ENCODE measurements at regions not wholly inside any gene's neighbourhood (a gene's known extent, or its start where the extent isn't known, plus 50 kb on each side); places are given as distances from the start of the nearest gene placed in this dataset.
A peak's percentile ranks its signal among the peaks of the same experiment; 100 is the strongest.
"Not testable (repeated sequence)": the region's sequence is repeated elsewhere in the genome, so short reads cannot be mapped to it uniquely, and the experiment has no call there.

DNA sequence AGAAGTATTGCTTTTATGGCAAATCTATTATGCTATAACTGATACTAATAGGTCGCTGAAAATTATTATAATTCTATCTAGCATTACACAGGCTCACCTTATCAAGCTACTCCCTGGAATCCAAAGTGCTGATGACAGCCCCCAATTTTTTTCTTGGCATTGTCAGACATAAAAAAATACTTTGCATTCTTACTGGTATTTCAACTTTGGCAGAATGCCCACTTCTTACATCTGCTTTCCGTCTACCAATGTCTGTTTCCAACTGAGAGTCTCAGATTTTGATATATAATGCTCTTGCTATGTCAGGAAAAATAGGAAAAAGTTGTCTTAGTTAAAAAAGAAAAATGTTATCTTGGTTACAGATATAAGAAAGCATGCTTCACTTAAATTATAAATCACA lies 615.4 kb downstream of the C12orf50 start:
- Mint-ChIP-seq H3K36me3 (ENCODE audit: low read depth, unreplicated experiment) (no peaks in the 10 kb centered on the region), H3K27ac (ENCODE audit: unreplicated experiment) (peak overlapping the region; percentile 14), H3K4me1 (ENCODE audit: low read depth, unreplicated experiment) (peaks cover 4% of the 10 kb centered on the region), H3K27me3 (ENCODE audit: low read depth, unreplicated experiment) (no peaks in the 10 kb centered on the region), H3K4me3 (ENCODE audit: unreplicated experiment) (no peak overlapping the region), H3K9me3 (ENCODE audit: unreplicated experiment) (peaks cover 4% of the 10 kb centered on the region)
- Histone ChIP-seq H4K20me1 (ENCODE audit: insufficient read depth, low read length) (no peaks in the 10 kb centered on the region), H2AFZ (ENCODE audit: low read depth, low read length) (no peak overlapping the region), H3K9me3 (ENCODE audit: insufficient read depth, low read depth, low read length) (no peaks in the 10 kb centered on the region), H3K27ac (ENCODE audit: low read depth, low read length) (no peak overlapping the region), H3K9ac (ENCODE audit: low read length) (no peak overlapping the region), H3K4me1 (ENCODE audit: insufficient read depth, low read length) (no peaks in the 10 kb centered on the region), H3K4me3 (ENCODE audit: insufficient read depth, low read depth, low read length) (no peak overlapping the region), H3K36me3 (ENCODE audit: insufficient read depth, low read length) (no peaks in the 10 kb centered on the region), H3K79me2 (ENCODE audit: insufficient read depth, low read length) (no peaks in the 10 kb centered on the region), H3K4me2 (ENCODE audit: low read length) (no peak overlapping the region), H3K27me3 (ENCODE audit: insufficient read depth, low read length) (no peaks in the 10 kb centered on the region)
- no peak for FAIRE-seq
- TF ChIP-seq, protein P1, sequence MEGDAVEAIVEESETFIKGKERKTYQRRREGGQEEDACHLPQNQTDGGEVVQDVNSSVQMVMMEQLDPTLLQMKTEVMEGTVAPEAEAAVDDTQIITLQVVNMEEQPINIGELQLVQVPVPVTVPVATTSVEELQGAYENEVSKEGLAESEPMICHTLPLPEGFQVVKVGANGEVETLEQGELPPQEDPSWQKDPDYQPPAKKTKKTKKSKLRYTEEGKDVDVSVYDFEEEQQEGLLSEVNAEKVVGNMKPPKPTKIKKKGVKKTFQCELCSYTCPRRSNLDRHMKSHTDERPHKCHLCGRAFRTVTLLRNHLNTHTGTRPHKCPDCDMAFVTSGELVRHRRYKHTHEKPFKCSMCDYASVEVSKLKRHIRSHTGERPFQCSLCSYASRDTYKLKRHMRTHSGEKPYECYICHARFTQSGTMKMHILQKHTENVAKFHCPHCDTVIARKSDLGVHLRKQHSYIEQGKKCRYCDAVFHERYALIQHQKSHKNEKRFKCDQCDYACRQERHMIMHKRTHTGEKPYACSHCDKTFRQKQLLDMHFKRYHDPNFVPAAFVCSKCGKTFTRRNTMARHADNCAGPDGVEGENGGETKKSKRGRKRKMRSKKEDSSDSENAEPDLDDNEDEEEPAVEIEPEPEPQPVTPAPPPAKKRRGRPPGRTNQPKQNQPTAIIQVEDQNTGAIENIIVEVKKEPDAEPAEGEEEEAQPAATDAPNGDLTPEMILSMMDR (IDR thresholded peaks at IDR 0.05; ENCODE audit: insufficient read depth, low read depth, low read length): no peak
- TF ChIP-seq EZH2 (IDR thresholded peaks at IDR 0.05; ENCODE audit: insufficient read depth, low read length): no peak
- DNase-seq (ENCODE audit: low read depth): peak; percentile 85

DNA sequence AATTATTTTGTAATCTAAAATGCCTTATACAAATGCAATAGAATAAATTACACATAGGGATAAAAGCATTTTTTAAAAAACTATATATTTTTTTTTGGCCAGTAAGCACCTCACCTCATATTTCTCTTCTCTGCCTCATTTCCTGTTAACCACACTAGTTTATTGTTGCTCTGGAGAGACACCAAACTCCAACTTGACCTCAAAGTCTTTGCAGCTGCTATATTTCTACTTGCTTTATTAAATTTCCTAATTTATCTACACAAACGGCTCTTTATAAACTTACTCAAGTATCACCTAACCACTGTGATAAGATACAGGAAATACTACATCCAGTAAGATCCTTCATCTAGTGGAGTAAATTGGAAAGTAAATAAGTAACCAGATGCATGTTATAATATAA lies 622.3 kb downstream of the C12orf50 start:
- Histone ChIP-seq H3K36me3 (ENCODE audit: insufficient read depth, low read length) (no peaks in the 10 kb centered on the region), H3K4me1 (ENCODE audit: insufficient read depth, low read length) (no peaks in the 10 kb centered on the region), H4K20me1 (ENCODE audit: insufficient read depth, low read length) (no peaks in the 10 kb centered on the region), H3K27me3 (ENCODE audit: insufficient read depth, low read length) (no peaks in the 10 kb centered on the region), H3K4me3 (ENCODE audit: insufficient read depth, low read depth, low read length) (no peak overlapping the region), H3K27ac (ENCODE audit: low read depth, low read length) (no peak overlapping the region), H3K9ac (ENCODE audit: low read length) (no peak overlapping the region), H3K4me2 (ENCODE audit: low read length) (no peak overlapping the region), H3K79me2 (ENCODE audit: insufficient read depth, low read length) (no peaks in the 10 kb centered on the region), H3K9me3 (ENCODE audit: insufficient read depth, low read depth, low read length) (no peaks in the 10 kb centered on the region), H2AFZ (ENCODE audit: low read depth, low read length) (no peak overlapping the region)
- Mint-ChIP-seq H3K4me1 (ENCODE audit: low read depth, unreplicated experiment) (no peaks in the 10 kb centered on the region), H3K4me3 (ENCODE audit: unreplicated experiment) (no peak overlapping the region), H3K27me3 (ENCODE audit: low read depth, unreplicated experiment) (no peaks in the 10 kb centered on the region), H3K27ac (ENCODE audit: unreplicated experiment) (no peak overlapping the region), H3K36me3 (ENCODE audit: low read depth, unreplicated experiment) (no peaks in the 10 kb centered on the region), H3K9me3 (ENCODE audit: unreplicated experiment) (peaks cover 2% of the 10 kb centered on the region)
- no peak for FAIRE-seq
- peak; percentile 74 for DNase-seq (ENCODE audit: low read depth)
- TF ChIP-seq, protein P1 (IDR thresholded peaks at IDR 0.05; ENCODE audit: insufficient read depth, low read depth, low read length): no peak
- no peak for TF ChIP-seq EZH2 (IDR thresholded peaks at IDR 0.05; ENCODE audit: insufficient read depth, low read length)

DNA sequence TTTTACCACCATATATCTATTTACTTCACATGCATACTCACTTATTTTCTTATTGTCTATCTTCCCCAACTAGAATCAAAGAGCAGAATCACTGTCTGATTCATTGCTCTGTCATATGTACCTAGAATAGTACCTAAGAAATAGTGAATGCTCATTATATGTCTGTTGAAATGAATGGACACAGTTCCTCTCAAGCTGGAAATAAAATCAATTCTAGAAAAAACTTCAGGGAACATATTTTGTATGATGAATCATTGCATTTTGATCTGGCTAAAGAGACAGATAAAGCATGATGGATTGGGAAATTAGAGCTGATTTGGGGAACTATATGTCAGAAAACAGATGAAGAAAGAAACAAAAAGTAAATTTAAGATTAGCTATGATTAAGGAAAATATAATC lies 623.3 kb downstream of the C12orf50 start:
- H3K4me1 ChIP-seq (ENCODE audit: insufficient read depth, low read length): no peaks in the 10 kb centered on the region
- H4K20me1 ChIP-seq (ENCODE audit: insufficient read depth, low read length): no peaks in the 10 kb centered on the region
- H3K79me2 ChIP-seq (ENCODE audit: insufficient read depth, low read length): no peaks in the 10 kb centered on the region
- no peaks in the 10 kb centered on the region for H3K36me3 Mint-ChIP-seq (ENCODE audit: low read depth, unreplicated experiment)
- H3K27me3 ChIP-seq (ENCODE audit: insufficient read depth, low read length): no peaks in the 10 kb centered on the region
- H3K9me3 Mint-ChIP-seq (ENCODE audit: unreplicated experiment): peaks cover 2% of the 10 kb centered on the region
- DNase-seq (ENCODE audit: low read depth): no peak
- no peak overlapping the region for H3K4me2 ChIP-seq (ENCODE audit: low read length)
- TF ChIP-seq, protein P1 (IDR thresholded peaks at IDR 0.05; ENCODE audit: insufficient read depth, low read depth, low read length): no peak
- no peak overlapping the region for H3K27ac Mint-ChIP-seq (ENCODE audit: unreplicated experiment)
- H3K4me3 Mint-ChIP-seq (ENCODE audit: unreplicated experiment): no peak overlapping the region
- H3K27me3 Mint-ChIP-seq (ENCODE audit: low read depth, unreplicated experiment): no peaks in the 10 kb centered on the region
- H3K27ac ChIP-seq (ENCODE audit: low read depth, low read length): no peak overlapping the region
- H3K4me1 Mint-ChIP-seq (ENCODE audit: low read depth, unreplicated experiment): no peaks in the 10 kb centered on the region
- no peak overlapping the region for H2AFZ ChIP-seq (ENCODE audit: low read depth, low read length)
- no peak overlapping the region for H3K9ac ChIP-seq (ENCODE audit: low read length)
- H3K36me3 ChIP-seq (ENCODE audit: insufficient read depth, low read length): no peaks in the 10 kb centered on the region
- H3K9me3 ChIP-seq (ENCODE audit: insufficient read depth, low read depth, low read length): no peaks in the 10 kb centered on the region
- H3K4me3 ChIP-seq (ENCODE audit: insufficient read depth, low read depth, low read length): no peak overlapping the region
- FAIRE-seq: no peak

DNA sequence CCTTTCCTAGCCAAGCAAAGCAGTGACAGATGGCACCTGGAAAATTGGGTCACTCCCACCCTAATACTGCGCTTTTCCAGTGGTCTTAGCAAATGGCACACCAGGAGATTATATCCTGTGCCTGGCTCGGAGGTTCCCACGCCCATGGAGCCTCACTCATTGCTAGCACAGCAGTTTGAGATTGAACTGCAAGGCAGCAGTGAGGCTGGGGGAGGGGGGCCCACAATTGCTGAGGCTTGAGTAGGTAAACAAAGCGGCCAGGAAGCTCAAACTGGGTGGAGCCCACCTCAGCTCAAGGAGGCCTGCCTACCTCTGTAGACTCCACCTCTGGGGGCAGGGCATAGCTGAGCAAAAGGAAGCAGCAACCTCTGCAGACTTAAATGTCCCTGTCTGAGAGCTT lies 635.0 kb downstream of the C12orf50 start:
- not testable (repeated sequence) for FAIRE-seq; H3K4me3 ChIP-seq (ENCODE audit: insufficient read depth, low read depth, low read length)

More for the DNA sequence above, 635.0 kb downstream of the C12orf50 start:
- not testable (repeated sequence) for H3K27ac Mint-ChIP-seq (ENCODE audit: unreplicated experiment); H3K4me2 ChIP-seq (ENCODE audit: low read length); H2AFZ ChIP-seq (ENCODE audit: low read depth, low read length); H3K27ac ChIP-seq (ENCODE audit: low read depth, low read length); H3K79me2 ChIP-seq (ENCODE audit: insufficient read depth, low read length); H3K27me3 Mint-ChIP-seq (ENCODE audit: low read depth, unreplicated experiment); H4K20me1 ChIP-seq (ENCODE audit: insufficient read depth, low read length); H3K4me1 Mint-ChIP-seq (ENCODE audit: low read depth, unreplicated experiment); DNase-seq (ENCODE audit: low read depth); H3K4me3 Mint-ChIP-seq (ENCODE audit: unreplicated experiment); H3K4me1 ChIP-seq (ENCODE audit: insufficient read depth, low read length); H3K9ac ChIP-seq (ENCODE audit: low read length); H3K9me3 ChIP-seq (ENCODE audit: insufficient read depth, low read depth, low read length); H3K36me3 ChIP-seq (ENCODE audit: insufficient read depth, low read length); H3K27me3 ChIP-seq (ENCODE audit: insufficient read depth, low read length); H3K36me3 Mint-ChIP-seq (ENCODE audit: low read depth, unreplicated experiment)
- peaks cover 14% of the 10 kb centered on the region for H3K9me3 Mint-ChIP-seq (ENCODE audit: unreplicated experiment)

Data from astrocyte (in vitro differentiated cells and primary cell).